ENCODE measurements at regions not wholly inside any gene's neighbourhood (a gene's known extent, or its start where the extent isn't known, plus 50 kb on each side); places are given as distances from the start of the nearest gene placed in this dataset.
A peak's percentile ranks its signal among the peaks of the same experiment; 100 is the strongest.

DNA sequence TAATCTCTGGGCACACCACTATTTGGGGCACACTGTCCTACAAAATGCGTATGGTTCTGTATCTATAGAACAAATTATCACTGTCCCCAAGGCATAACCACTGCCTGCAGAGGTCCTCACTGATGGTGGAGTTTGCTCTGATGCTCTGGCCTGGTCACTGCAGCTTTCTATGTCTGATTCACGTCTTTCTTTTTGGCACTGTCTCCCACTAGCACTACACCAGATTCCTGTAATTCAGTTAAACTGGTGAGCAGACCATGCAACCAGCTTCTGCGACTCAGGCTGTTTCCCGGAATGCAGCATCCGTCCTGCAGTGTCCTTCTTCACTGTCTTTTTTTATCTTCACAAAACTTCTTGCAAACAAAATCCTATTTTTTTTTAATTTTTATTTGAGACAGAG lies 112.8 kb downstream of the KLF6 start:
- no peaks in the 10 kb centered on the region for H3K9me3 ChIP-seq (ENCODE audit: low read depth, low read length)
- no peak for TF ChIP-seq POLR2AphosphoS5 (IDR thresholded peaks at IDR 0.05; ENCODE audit: borderline replicate concordance, low read depth, low read length)
- TF ChIP-seq FOXP2 (optimal IDR thresholded peaks at IDR 0.05; ENCODE audit: control extremely low read depth, extremely low read length, insufficient read depth) = no peak
- no peak for TF ChIP-seq EZH2 (IDR thresholded peaks at IDR 0.05)
- H3K9ac ChIP-seq (ENCODE audit: insufficient read length) = no peak overlapping the region
- H3K27ac ChIP-seq = no peak overlapping the region
- no peaks in the 10 kb centered on the region for H3K36me3 ChIP-seq (ENCODE audit: insufficient read depth, low read length)
- DNase-seq (ENCODE audit: low read depth, low spot score) = no peak
- H3K4me3 ChIP-seq = no peak overlapping the region

DNA sequence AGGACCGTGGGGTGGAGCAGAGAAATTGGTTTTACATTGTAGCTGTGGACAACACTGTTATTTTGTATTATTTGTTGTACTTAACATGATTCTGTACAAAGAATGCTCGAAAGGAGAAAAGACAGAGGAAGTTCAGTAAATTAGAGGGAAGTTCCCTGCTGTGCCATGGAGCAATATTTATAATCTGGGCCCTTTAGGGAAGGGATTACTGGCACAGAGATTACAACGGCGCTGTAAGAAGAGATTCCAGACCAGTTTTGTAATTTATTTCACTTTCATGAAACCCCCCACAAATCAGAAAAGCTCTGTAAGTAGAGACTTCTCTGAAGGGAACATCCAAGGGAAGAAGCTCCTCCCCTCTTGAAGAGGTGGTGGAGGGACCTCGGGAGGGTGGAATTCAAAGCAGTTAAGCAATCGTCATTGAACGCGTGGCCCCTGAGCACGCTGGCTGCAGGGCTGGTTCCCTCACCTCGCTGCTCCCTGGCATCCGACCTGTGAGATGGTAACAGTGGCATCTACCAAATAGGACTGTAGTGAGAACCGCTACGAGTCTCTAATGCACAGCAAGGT lies 113.5 kb downstream of the KLF6 start:
- Histone ChIP-seq H3K9ac (ENCODE audit: insufficient read length) (no peak overlapping the region), H3K27ac (no peak overlapping the region), H3K4me3 (no peak overlapping the region), H3K36me3 (ENCODE audit: insufficient read depth, low read length) (no peaks in the 10 kb centered on the region), H3K9me3 (ENCODE audit: low read depth, low read length) (no peaks in the 10 kb centered on the region)
- DNase-seq (ENCODE audit: low read depth, low spot score) = peak; percentile 34
- no peak for TF ChIP-seq FOXP2 (optimal IDR thresholded peaks at IDR 0.05; ENCODE audit: control extremely low read depth, extremely low read length, insufficient read depth)
- TF ChIP-seq POLR2AphosphoS5 (IDR thresholded peaks at IDR 0.05; ENCODE audit: borderline replicate concordance, low read depth, low read length) = no peak
- TF ChIP-seq EZH2 (IDR thresholded peaks at IDR 0.05) = no peak

DNA sequence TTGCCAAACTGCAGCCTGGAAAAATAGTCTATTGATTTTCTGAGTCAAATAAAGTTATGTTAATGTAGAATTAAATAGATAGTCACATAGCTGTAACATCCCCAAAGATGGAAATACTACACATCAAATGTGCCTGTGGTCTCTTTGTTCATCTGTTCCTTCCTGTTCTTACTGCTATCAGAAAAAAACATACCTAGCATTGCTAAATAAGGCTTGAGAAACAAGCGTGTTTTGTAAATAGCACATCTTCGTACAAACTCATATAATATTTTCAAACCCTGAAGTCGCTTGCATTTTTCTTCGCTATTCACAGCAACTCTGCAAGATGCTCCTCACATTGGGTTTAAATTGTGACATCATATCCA lies 116.1 kb downstream of the KLF6 start:
- TF ChIP-seq FOXP2 (optimal IDR thresholded peaks at IDR 0.05; ENCODE audit: control extremely low read depth, extremely low read length, insufficient read depth) = no peak
- TF ChIP-seq EZH2 (IDR thresholded peaks at IDR 0.05) = no peak
- no peak for TF ChIP-seq POLR2AphosphoS5 (IDR thresholded peaks at IDR 0.05; ENCODE audit: borderline replicate concordance, low read depth, low read length)
- no peak for DNase-seq (ENCODE audit: low read depth, low spot score)
- Histone ChIP-seq H3K36me3 (ENCODE audit: insufficient read depth, low read length) (no peaks in the 10 kb centered on the region), H3K4me3 (no peak overlapping the region), H3K9ac (ENCODE audit: insufficient read length) (no peak overlapping the region), H3K9me3 (ENCODE audit: low read depth, low read length) (no peaks in the 10 kb centered on the region), H3K27ac (no peak overlapping the region)

DNA sequence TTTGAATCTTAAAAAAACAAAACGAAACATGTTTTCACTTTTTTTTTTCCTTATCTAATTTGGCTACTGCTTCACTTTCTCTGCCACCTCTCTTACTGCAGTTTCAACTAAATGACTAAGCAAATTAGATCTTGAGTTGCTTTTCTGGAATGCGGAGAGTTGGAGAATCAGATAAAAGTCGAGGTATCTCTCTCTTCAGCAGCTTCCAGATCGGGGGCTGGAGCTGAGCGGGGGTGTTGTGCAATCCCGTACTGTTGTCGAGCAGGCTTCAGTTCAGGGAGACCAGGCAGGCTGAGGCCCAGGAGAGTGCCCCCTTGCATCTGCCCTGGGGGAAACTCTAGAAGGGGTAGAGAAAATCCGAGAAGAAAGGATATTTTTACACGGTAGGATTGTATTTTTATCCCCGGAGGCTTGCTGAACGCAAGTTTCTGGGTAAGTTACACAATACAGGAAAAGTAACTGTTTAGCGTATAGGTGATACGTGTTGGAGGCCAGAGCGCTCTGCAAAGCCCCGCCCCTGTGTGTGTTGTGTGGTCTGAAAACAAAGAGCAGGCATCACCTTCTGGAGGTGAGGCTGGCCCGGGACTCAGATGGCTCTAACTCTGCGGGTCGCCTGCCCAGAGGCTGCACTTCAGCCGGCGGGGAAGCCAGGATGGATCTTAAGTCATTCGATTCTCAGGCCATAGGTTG lies 116.6 kb downstream of the KLF6 start:
- H3K9me3 ChIP-seq (ENCODE audit: low read depth, low read length) = no peaks in the 10 kb centered on the region
- no peak overlapping the region for H3K27ac ChIP-seq
- no peak overlapping the region for H3K9ac ChIP-seq (ENCODE audit: insufficient read length)
- DNase-seq (ENCODE audit: low read depth, low spot score) = no peak
- H3K36me3 ChIP-seq (ENCODE audit: insufficient read depth, low read length) = no peaks in the 10 kb centered on the region
- peak overlapping the region; percentile 36; the same call in 1 of the 2 replicates for H3K4me3 ChIP-seq
- TF ChIP-seq POLR2AphosphoS5 (IDR thresholded peaks at IDR 0.05; ENCODE audit: borderline replicate concordance, low read depth, low read length) = no peak
- TF ChIP-seq FOXP2 (optimal IDR thresholded peaks at IDR 0.05; ENCODE audit: control extremely low read depth, extremely low read length, insufficient read depth) = no peak
- TF ChIP-seq EZH2 (IDR thresholded peaks at IDR 0.05) = no peak

DNA sequence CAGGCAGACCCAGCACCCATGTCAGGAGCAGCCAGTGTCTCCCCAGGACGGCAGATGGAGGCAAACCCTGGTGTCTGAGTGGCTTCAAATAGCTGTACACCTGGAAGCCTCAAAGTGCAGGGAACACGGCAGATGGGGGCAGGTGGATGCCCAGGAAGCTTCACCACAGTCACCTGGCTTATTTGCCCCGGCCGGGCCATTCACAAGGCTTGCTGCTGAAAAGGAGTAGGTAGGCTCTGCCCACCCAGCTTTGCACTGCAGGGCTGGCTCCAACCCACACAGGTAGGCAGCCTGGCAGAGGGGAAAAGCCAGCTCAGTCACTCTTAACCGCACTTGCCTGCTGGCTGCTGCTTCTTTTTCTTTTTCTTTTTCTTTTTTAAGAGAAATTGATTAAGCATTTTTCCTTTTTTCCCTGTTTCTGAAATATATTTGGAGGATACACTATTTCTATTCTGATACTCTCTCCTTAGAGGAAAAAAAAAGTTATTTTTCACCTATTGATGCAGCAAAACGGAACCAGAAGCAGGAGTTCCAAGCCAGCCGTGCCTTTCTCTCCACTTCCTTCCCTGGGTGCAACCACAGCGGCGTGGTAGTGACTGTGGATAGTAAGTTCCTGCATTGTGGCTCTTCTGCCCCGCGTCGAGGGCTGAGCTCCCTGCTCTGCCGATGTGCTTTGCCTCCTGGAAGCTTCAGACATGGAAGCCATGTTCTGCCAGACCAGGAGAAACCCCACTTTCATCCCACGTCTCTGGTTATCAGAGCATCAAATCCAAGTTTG lies 118.3 kb downstream of the KLF6 start:
- no peak overlapping the region for H3K4me3 ChIP-seq
- TF ChIP-seq POLR2AphosphoS5 (IDR thresholded peaks at IDR 0.05; ENCODE audit: borderline replicate concordance, low read depth, low read length) = no peak
- TF ChIP-seq FOXP2 (optimal IDR thresholded peaks at IDR 0.05; ENCODE audit: control extremely low read depth, extremely low read length, insufficient read depth) = no peak
- TF ChIP-seq EZH2 (IDR thresholded peaks at IDR 0.05) = no peak
- no peaks in the 10 kb centered on the region for H3K36me3 ChIP-seq (ENCODE audit: insufficient read depth, low read length)
- no peak overlapping the region for H3K27ac ChIP-seq
- DNase-seq (ENCODE audit: low read depth, low spot score) = no peak
- H3K9ac ChIP-seq (ENCODE audit: insufficient read length) = no peak overlapping the region
- H3K9me3 ChIP-seq (ENCODE audit: low read depth, low read length) = no peaks in the 10 kb centered on the region

DNA sequence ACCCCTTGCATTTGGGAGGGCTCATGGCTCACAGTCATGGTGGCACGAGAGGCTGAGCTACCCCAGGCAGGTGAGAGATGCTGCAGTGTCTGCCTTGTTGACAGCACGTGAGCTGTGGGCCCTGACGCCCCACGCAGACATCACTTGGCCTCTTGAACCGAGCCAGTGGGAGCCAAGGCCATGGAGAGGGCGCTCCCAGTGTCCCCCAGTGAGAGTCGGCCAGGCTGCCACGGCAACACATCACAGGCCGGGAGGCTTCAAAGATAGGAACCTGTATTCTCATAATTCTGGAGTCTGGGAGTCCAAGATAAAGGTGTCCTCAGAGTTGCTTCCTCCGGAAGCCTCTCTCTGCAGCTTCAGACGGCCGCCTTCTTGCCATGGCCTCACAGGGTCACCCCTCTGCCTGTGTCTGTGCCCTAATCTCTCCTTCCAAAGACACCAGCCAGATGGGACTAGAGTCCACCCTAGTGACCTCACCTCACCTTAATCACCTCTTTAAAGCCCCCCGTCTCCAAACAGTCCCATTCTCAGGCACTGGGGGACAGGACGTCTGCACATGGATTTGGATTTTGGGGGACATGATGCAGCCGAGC lies 119.6 kb downstream of the KLF6 start:
- DNase-seq (ENCODE audit: low read depth, low spot score) = no peak
- Histone ChIP-seq H3K4me3 (no peak overlapping the region), H3K9ac (ENCODE audit: insufficient read length) (no peak overlapping the region), H3K36me3 (ENCODE audit: insufficient read depth, low read length) (no peaks in the 10 kb centered on the region), H3K27ac (no peak overlapping the region), H3K9me3 (ENCODE audit: low read depth, low read length) (no peaks in the 10 kb centered on the region)
- no peak for TF ChIP-seq FOXP2 (optimal IDR thresholded peaks at IDR 0.05; ENCODE audit: control extremely low read depth, extremely low read length, insufficient read depth)
- no peak for TF ChIP-seq POLR2AphosphoS5 (IDR thresholded peaks at IDR 0.05; ENCODE audit: borderline replicate concordance, low read depth, low read length)
- no peak for TF ChIP-seq EZH2 (IDR thresholded peaks at IDR 0.05)

DNA sequence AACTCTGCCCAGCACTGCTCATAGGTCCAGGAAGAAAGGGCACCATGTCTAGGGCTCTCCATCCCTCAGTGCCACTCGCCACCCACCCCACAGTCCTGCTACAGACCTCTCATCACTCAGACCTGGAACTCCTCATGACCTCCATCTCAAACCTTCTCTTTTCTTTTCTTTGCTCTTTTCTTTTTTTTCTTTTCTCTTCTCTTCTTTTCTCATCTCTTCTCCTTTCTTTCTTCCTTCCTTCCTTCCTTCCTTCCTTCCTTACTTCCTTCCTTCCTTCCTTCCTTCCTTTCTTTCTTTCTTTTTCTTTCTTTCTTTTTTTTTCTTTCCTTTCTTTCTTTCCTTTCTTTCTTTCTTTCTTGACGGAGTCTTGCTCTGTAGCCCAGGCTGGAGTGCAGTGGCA lies 122.2 kb downstream of the KLF6 start:
- no peak for DNase-seq (ENCODE audit: low read depth, low spot score)
- Histone ChIP-seq H3K4me3 (no peak overlapping the region), H3K9me3 (ENCODE audit: low read depth, low read length) (no peaks in the 10 kb centered on the region), H3K36me3 (ENCODE audit: insufficient read depth, low read length) (no peaks in the 10 kb centered on the region), H3K9ac (ENCODE audit: insufficient read length) (no peak overlapping the region), H3K27ac (no peak overlapping the region)
- TF ChIP-seq EZH2 (IDR thresholded peaks at IDR 0.05) (no peak), FOXP2 (optimal IDR thresholded peaks at IDR 0.05; ENCODE audit: control extremely low read depth, extremely low read length, insufficient read depth) (no peak), POLR2AphosphoS5 (IDR thresholded peaks at IDR 0.05; ENCODE audit: borderline replicate concordance, low read depth, low read length) (no peak)

DNA sequence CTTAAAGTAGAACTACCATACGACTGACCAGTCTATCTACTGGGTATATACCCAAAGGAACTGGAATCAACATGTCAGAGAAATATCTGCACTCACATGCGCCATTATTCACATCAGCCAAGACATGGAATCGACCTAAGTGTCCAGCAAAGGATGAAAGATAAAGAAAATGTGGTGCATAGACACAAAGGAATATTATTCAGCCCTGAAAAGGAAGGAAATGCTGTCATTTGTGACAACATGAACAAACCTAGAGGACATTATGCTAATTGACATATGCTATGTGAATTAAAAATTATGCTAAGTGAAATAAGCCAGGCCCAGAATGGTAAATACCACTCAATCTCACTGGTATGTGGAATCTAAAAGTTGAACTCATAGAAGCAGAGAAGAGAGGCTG lies 123.7 kb downstream of the KLF6 start:
- no peaks in the 10 kb centered on the region for H3K36me3 ChIP-seq (ENCODE audit: insufficient read depth, low read length)
- H3K9me3 ChIP-seq (ENCODE audit: low read depth, low read length) = no peaks in the 10 kb centered on the region
- H3K4me3 ChIP-seq = no peak overlapping the region
- H3K9ac ChIP-seq (ENCODE audit: insufficient read length) = no peak overlapping the region
- no peak overlapping the region for H3K27ac ChIP-seq
- DNase-seq (ENCODE audit: low read depth, low spot score) = no peak
- no peak for TF ChIP-seq FOXP2 (optimal IDR thresholded peaks at IDR 0.05; ENCODE audit: control extremely low read depth, extremely low read length, insufficient read depth)
- no peak for TF ChIP-seq EZH2 (IDR thresholded peaks at IDR 0.05)
- TF ChIP-seq POLR2AphosphoS5 (IDR thresholded peaks at IDR 0.05; ENCODE audit: borderline replicate concordance, low read depth, low read length) = no peak
